H9 (cell line): ENCODE measurements at regions not wholly inside any gene's neighbourhood (a gene's known extent, or its start where the extent isn't known, plus 50 kb on each side); places are given as distances from the start of the nearest gene placed in this dataset.

Experiments
- DNase-seq: peaks from one replicate; pipeline ENCODE4 v3.0.0-alpha.2; 2017
- H2AFZ ChIP-seq: one replicate; pipeline ENCODE4 v1.6.1; 2013; ENCODE audit warnings: mild to moderate bottlenecking, low read length, control low read depth, moderate library complexity
- H2AK5ac ChIP-seq: 2 replicates; pipeline ENCODE4 v1.6.1; 2013; ENCODE audit warnings: low read length, control low read depth, mixed read lengths; ENCODE audit not compliant: insufficient read length
- H2BK120ac ChIP-seq: one replicate; pipeline ENCODE4 v1.6.1; 2013; ENCODE audit warnings: low read depth, mild to moderate bottlenecking, low read length, control low read depth, inconsistent platforms; ENCODE audit not compliant: poor library complexity, severe bottlenecking
- H2BK12ac ChIP-seq: 2 replicates; pipeline ENCODE4 v1.6.1; 2013; ENCODE audit warnings: low read length, control low read depth, mixed read lengths, low read depth; ENCODE audit not compliant: insufficient read length
- H2BK15ac ChIP-seq: 2 replicates; pipeline ENCODE4 v1.6.1; 2013; ENCODE audit warnings: low read depth, low read length, control low read depth
- H2BK20ac ChIP-seq: one replicate; pipeline ENCODE4 v1.6.1; 2013; ENCODE audit warnings: low read depth, mild to moderate bottlenecking, low read length, control low read depth, inconsistent platforms; ENCODE audit not compliant: poor library complexity, severe bottlenecking
- H2BK5ac ChIP-seq: 2 replicates; pipeline ENCODE4 v1.6.1; 2013; ENCODE audit warnings: low read length, control low read depth, mixed read lengths; ENCODE audit not compliant: insufficient read length
- H3K14ac ChIP-seq: 2 replicates; pipeline ENCODE4 v1.6.1; 2013; ENCODE audit warnings: low read length, control low read depth; ENCODE audit not compliant: insufficient read depth
- H3K18ac ChIP-seq: 2 replicates; pipeline ENCODE4 v1.6.1; 2013; ENCODE audit warnings: low read depth, mild to moderate bottlenecking, mixed read lengths, low read length, control low read depth; ENCODE audit not compliant: insufficient read length
- H3K23ac ChIP-seq: 2 replicates; pipeline ENCODE4 v1.6.1; 2013; ENCODE audit warnings: low read length, control low read depth, mixed read lengths, low read depth; ENCODE audit not compliant: insufficient read length
- H3K23me2 ChIP-seq: 2 replicates; pipeline ENCODE4 v1.6.1; 2013; ENCODE audit warnings: low read depth, mild to moderate bottlenecking, mixed read lengths, low read length, control low read depth; ENCODE audit not compliant: insufficient read length, poor library complexity, severe bottlenecking
- H3K27ac ChIP-seq: 2 replicates; pipeline ENCODE4 v1.5.1; 2013; ENCODE audit warnings: low read length, control low read depth, mixed read lengths, low read depth; ENCODE audit not compliant: insufficient read length
- H3K27me3 ChIP-seq: 2 replicates; pipeline ENCODE4 v1.6.1; 2013; ENCODE audit warnings: low read length, control low read depth, inconsistent platforms; ENCODE audit not compliant: insufficient read depth
- H3K4ac ChIP-seq: 2 replicates; pipeline ENCODE4 v1.6.1; 2013; ENCODE audit warnings: low read depth, mild to moderate bottlenecking, control low read depth, inconsistent platforms, low read length, moderate library complexity
- H3K4me1 ChIP-seq: 2 replicates; pipeline ENCODE4 v1.6.1; 2013; ENCODE audit warnings: low read length, control low read depth, inconsistent platforms; ENCODE audit not compliant: insufficient read depth
- H3K4me2 ChIP-seq: 2 replicates; pipeline ENCODE4 v1.6.1; 2013; ENCODE audit warnings: low read length, control low read depth, mixed read lengths; ENCODE audit not compliant: insufficient read length, insufficient read depth
- H3K56ac ChIP-seq: 2 replicates; pipeline ENCODE4 v1.6.1; 2013; ENCODE audit warnings: low read depth, mild to moderate bottlenecking, mixed read lengths, low read length, control low read depth; ENCODE audit not compliant: insufficient read length
- H3K79me1 ChIP-seq: 2 replicates; pipeline ENCODE4 v1.6.1; 2013; ENCODE audit warnings: low read depth, mild to moderate bottlenecking, moderate library complexity, low read length, control low read depth, inconsistent platforms; ENCODE audit not compliant: insufficient read depth, poor library complexity, severe bottlenecking
- H3K79me2 ChIP-seq: 2 replicates; pipeline ENCODE4 v1.6.1; 2013; ENCODE audit warnings: low read length, control low read depth, inconsistent platforms; ENCODE audit not compliant: insufficient read depth
- H3K9ac ChIP-seq: 2 replicates; pipeline ENCODE4 v1.6.1; 2013; ENCODE audit warnings: low read length, control low read depth, mixed read lengths; ENCODE audit not compliant: insufficient read length; ENCODE audit errors: extremely low read depth
- H3K9me3 ChIP-seq: one replicate; pipeline ENCODE4 v1.6.1; 2013; ENCODE audit warnings: low read depth, low read length, inconsistent platforms; ENCODE audit not compliant: control insufficient read depth
- H3T11ph ChIP-seq: one replicate; pipeline ENCODE4 v1.6.1; 2013; ENCODE audit warnings: mild to moderate bottlenecking, low read length, control low read depth, inconsistent platforms
- H4K20me1 ChIP-seq: one replicate; pipeline ENCODE4 v1.6.1; 2013; ENCODE audit not compliant: control insufficient read depth, insufficient read length, insufficient read depth
- H4K5ac ChIP-seq: 2 replicates; pipeline ENCODE4 v1.6.1; 2013; ENCODE audit warnings: low read depth, mild to moderate bottlenecking, mixed read lengths, low read length, control low read depth; ENCODE audit not compliant: insufficient read length
- H4K8ac ChIP-seq: replicated peaks from 2 replicates; pipeline ENCODE4 v1.6.1; 2013; ENCODE audit warnings: low read length, control low read depth, mixed read lengths, low read depth; ENCODE audit not compliant: insufficient read length
- H4K91ac ChIP-seq: 2 replicates; pipeline ENCODE4 v1.6.1; 2013; ENCODE audit warnings: low read depth, mild to moderate bottlenecking, moderate library complexity, mixed read lengths, low read length, control low read depth; ENCODE audit not compliant: insufficient read length
- H3K27ac Mint-ChIP-seq, 3 experiments: 2 replicates in 2 of 3; 3 replicates in 1 of 3; pipeline ENCODE4 v1.8.0; 2020 to 2021; ENCODE audit warnings: mixed read lengths in 3 of 3, mild to moderate bottlenecking in 1 of 3, moderate library complexity in 1 of 3
- H3K27me3 Mint-ChIP-seq: 2 replicates; pipeline ENCODE4 v1.8.0; 2021; ENCODE audit warnings: low read depth, mild to moderate bottlenecking, moderate library complexity, mixed read lengths
- H3K36me3 Mint-ChIP-seq, 3 experiments: 2 replicates in 2 of 3; 3 replicates in 1 of 3; pipeline ENCODE4 v1.8.0; 2020 to 2021; ENCODE audit warnings: low read depth in 3 of 3, mixed read lengths in 3 of 3; ENCODE audit not compliant: insufficient read depth in 1 of 3
- H3K4me1 Mint-ChIP-seq, 2 experiments: 2 replicates each; pipeline ENCODE4 v1.8.0; 2020; ENCODE audit warnings: mixed read lengths in 2 of 2
- H3K4me3 Mint-ChIP-seq, 2 experiments: 2 replicates in 1 of 2; 3 replicates in 1 of 2; pipeline ENCODE4 v1.8.0; 2020 to 2021; ENCODE audit warnings: mild to moderate bottlenecking in 2 of 2, mixed read lengths in 2 of 2, moderate library complexity in 1 of 2
- H3K9me3 Mint-ChIP-seq, 2 experiments: 2 replicates in 1 of 2; 3 replicates in 1 of 2; pipeline ENCODE4 v1.8.0; 2020; ENCODE audit warnings: mild to moderate bottlenecking in 2 of 2, mixed read lengths in 2 of 2, moderate library complexity in 1 of 2
- WGBS: extraction: QIAGEN DNeasy Blood & Tissue Kit; methylation state at CpG from one replicate; pipeline ENCODE4 v1.1.7; 2013; ENCODE audit warnings: missing lambda C conversion rate, low lambda C conversion rate, mixed read lengths; ENCODE audit not compliant: insufficient read length; ENCODE audit errors: extremely low coverage; 5-methylcytosine and 5-hydroxymethylcytosine counted together
- TF ChIP-seq, protein P1 (sequence below): fragments of 200-600 bp; sonication (generic); conservative IDR thresholded peaks from 3 replicates; pipeline ENCODE4 v1.8.0; 2021; ENCODE audit warnings: antibody characterized with exemption, mild to moderate bottlenecking

DNA sequence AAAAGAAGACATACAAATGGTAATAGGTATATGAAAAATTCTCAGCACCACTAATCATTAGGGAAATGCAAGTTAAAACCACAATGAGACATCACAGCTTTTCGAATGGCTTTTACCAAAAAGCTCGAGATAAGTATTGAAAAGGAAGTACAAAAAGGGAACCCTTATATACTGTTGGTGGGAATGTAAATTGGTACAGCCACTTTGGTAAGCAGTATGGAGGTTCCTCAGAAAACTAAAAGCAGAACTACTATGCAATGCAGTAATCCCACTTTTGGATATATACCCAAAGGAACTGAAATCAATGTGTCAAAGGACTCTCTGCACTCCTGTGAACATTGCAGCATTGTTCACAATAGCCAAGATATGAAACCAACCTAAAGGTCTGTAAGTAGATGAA lies 107.5 kb upstream of the SPATS2L start:
- Histone ChIP-seq H2AK5ac (no peak overlapping the region), H4K8ac (no peak overlapping the region), H3K23ac (no peak overlapping the region), H3K14ac (no peak overlapping the region), H2BK20ac (no peak overlapping the region), H4K91ac (no peak overlapping the region), H3K27ac (no peak overlapping the region), H2BK12ac (no peak overlapping the region), H2BK5ac (no peak overlapping the region), H2BK15ac (no peak overlapping the region), H3K79me1 (no peaks in the 10 kb centered on the region), H4K5ac (no peak overlapping the region), H3K4me1 (peaks cover 2% of the 10 kb centered on the region; the same call in 1 of the 2 replicates), H3K27me3 (no peaks in the 10 kb centered on the region), H3K9ac (no peak overlapping the region), H3K23me2 (no peaks in the 10 kb centered on the region), H2AFZ (no peak overlapping the region), H3T11ph (no peak overlapping the region), H2BK120ac (no peak overlapping the region), H4K20me1 (no peaks in the 10 kb centered on the region), H3K4me2 (no peak overlapping the region), H3K79me2 (0 out of 2 replicates have a peak, but pooled peaks cover 2% of the 10 kb centered on the region), H3K18ac (no peak overlapping the region), H3K4ac (no peak overlapping the region), H3K56ac (no peak overlapping the region), H3K9me3 (no peaks in the 10 kb centered on the region)
- Mint-ChIP-seq H3K4me3 (no peak overlapping the region), H3K4me1 (peaks cover 38 to 44% of the 10 kb centered on the region in 2 experiments), H3K27ac (no peak overlapping the region), H3K36me3 (peaks cover 0 to 10% (median 8%) of the 10 kb centered on the region in 3 experiments; a peak in 5 of 7 replicates), H3K9me3 (peaks cover 7 to 8% of the 10 kb centered on the region in 2 experiments; a peak in 4 of 5 replicates), H3K27me3 (no peaks in the 10 kb centered on the region)
- TF ChIP-seq, protein P1, sequence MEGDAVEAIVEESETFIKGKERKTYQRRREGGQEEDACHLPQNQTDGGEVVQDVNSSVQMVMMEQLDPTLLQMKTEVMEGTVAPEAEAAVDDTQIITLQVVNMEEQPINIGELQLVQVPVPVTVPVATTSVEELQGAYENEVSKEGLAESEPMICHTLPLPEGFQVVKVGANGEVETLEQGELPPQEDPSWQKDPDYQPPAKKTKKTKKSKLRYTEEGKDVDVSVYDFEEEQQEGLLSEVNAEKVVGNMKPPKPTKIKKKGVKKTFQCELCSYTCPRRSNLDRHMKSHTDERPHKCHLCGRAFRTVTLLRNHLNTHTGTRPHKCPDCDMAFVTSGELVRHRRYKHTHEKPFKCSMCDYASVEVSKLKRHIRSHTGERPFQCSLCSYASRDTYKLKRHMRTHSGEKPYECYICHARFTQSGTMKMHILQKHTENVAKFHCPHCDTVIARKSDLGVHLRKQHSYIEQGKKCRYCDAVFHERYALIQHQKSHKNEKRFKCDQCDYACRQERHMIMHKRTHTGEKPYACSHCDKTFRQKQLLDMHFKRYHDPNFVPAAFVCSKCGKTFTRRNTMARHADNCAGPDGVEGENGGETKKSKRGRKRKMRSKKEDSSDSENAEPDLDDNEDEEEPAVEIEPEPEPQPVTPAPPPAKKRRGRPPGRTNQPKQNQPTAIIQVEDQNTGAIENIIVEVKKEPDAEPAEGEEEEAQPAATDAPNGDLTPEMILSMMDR = no peak
- no peak for DNase-seq
- WGBS = no CpG with 5 or more reads among the region's 2 CpGs
